K562 (cell line): ENCODE measurements at regions not wholly inside any gene's neighbourhood (a gene's known extent, or its start where the extent isn't known, plus 50 kb on each side); places are given as distances from the start of the nearest gene placed in this dataset.

Experiments
- ATAC-seq: fragments of 200-7000 bp; cut with Tn5 transposase; 3 replicates; pipeline ENCODE4 v1.9.1; 2020; ENCODE audit warnings: moderate library complexity
- BruUV-seq: library from RNA; stranded (reverse); fragments of 400-500 nt; replicated peaks from 2 replicates; lab custom pipeline; 2021; lab: Mats Ljungman, UMichigan
- CTCF ChIA-PET: fragments of 300-600 bp; formaldehyde crosslinking; extraction: SDS; loops from one replicate; lab custom pipeline; 2021; ENCODE audit warnings: low intra/inter-chr PET ratio; lab: Yijun Ruan, JAX
- POLR2A ChIA-PET: fragments of 300-600, 350-650 bp; sonication (Branson Sonifier 250); formaldehyde crosslinking; extraction: SDS; loops from one replicate; lab custom pipeline; 2021; ENCODE audit warnings: antibody characterized with exemption, inconsistent platforms; lab: Yijun Ruan, JAX
- DNase-seq, 4 experiments: peaks; one replicate each; pipeline versions ENCODE4 v3.0.0 to v3.0.0-alpha.2; 2011 to 2018; ENCODE audit warnings: low spot score in 3 of 4, mixed read lengths in 3 of 4; ENCODE audit errors: extremely low read depth in 1 of 4
- FAIRE-seq: peaks from 2 replicates; lab custom pipeline; 2011; peaks lifted over from hg19 to GRCh38; lab: Jason Lieb, UNC
- H2AFZ ChIP-seq: 2 replicates; pipeline ENCODE4 v1.6.0; 2011; ENCODE audit warnings: low read depth, low read length, control low read depth, inconsistent platforms
- H3K27ac ChIP-seq: fragments of 200-600 bp; 3 replicates; pipeline ENCODE4 v1.8.0; 2011; ENCODE audit warnings: low read depth, mild to moderate bottlenecking, control low read depth, inconsistent platforms, low read length, moderate library complexity, mixed read lengths; ENCODE audit errors: extremely low read depth
- H3K27me3 ChIP-seq, 2 experiments: fragments of 300-600 bp in 1 of 2; 2 replicates in 1 of 2; 3 replicates in 1 of 2; pipeline versions ENCODE4 v1.6.0 to v1.8.0; 2011; ENCODE audit warnings: inconsistent platforms in 2 of 2, low read length in 2 of 2, mild to moderate bottlenecking in 1 of 2, mixed read lengths in 1 of 2, moderate library complexity in 1 of 2; ENCODE audit not compliant: control insufficient read depth in 2 of 2, insufficient read depth in 2 of 2
- H3K36me3 ChIP-seq: fragments of 300-600 bp; 3 replicates; pipeline ENCODE4 v1.8.0; 2011; ENCODE audit warnings: mild to moderate bottlenecking, low read length, inconsistent platforms; ENCODE audit not compliant: control insufficient read depth, insufficient read depth
- H3K4me1 ChIP-seq, 2 experiments: fragments of 200-600 bp in 1 of 2; replicated peaks in 1 of 2; 2 replicates in 1 of 2; 3 replicates in 1 of 2; pipeline versions ENCODE4 v1.5.1 to v1.8.0; 2011; ENCODE audit warnings: inconsistent platforms in 2 of 2, low read length in 2 of 2, mild to moderate bottlenecking in 1 of 2, mixed read lengths in 1 of 2, moderate library complexity in 1 of 2; ENCODE audit not compliant: control insufficient read depth in 2 of 2, insufficient read depth in 2 of 2
- H3K4me2 ChIP-seq: 2 replicates; pipeline ENCODE4 v1.6.1; 2011; ENCODE audit warnings: low read length, control low read depth, inconsistent platforms, mixed read lengths; ENCODE audit not compliant: insufficient read depth
- H3K4me3 ChIP-seq: fragments of 200-600 bp; sonication (generic), shearing (Covaris generic); 2 replicates; pipeline ENCODE4 v1.5.1; 2016; ENCODE audit warnings: control low read depth, inconsistent platforms
- H3K79me2 ChIP-seq: fragments of 200-600 bp; 3 replicates; pipeline ENCODE4 v1.8.0; 2011; ENCODE audit warnings: low read length, inconsistent platforms; ENCODE audit not compliant: control insufficient read depth, insufficient read depth
- H3K9ac ChIP-seq, 2 experiments: 2 replicates each; pipeline versions ENCODE4 v1.6.0 to v1.6.1; 2011; ENCODE audit warnings: low read depth in 2 of 2, low read length in 2 of 2, control low read depth in 1 of 2, inconsistent platforms in 1 of 2, mild to moderate bottlenecking in 1 of 2, mixed read lengths in 1 of 2; ENCODE audit not compliant: insufficient read depth in 1 of 2
- H3K9me1 ChIP-seq: one replicate; pipeline ENCODE4 v1.6.0; 2011; ENCODE audit warnings: inconsistent platforms, mild to moderate bottlenecking, low read length, moderate library complexity; ENCODE audit not compliant: control insufficient read depth, insufficient read depth
- H3K9me3 ChIP-seq: replicated peaks from 2 replicates; pipeline ENCODE4 v1.5.1; 2011; ENCODE audit warnings: low read depth, low read length, inconsistent platforms; ENCODE audit not compliant: control insufficient read depth, insufficient read depth
- H4K20me1 ChIP-seq: replicated peaks from 2 replicates; pipeline ENCODE4 v1.6.1; 2011; ENCODE audit warnings: low read length, inconsistent platforms, mixed read lengths; ENCODE audit not compliant: control insufficient read depth, insufficient read depth
- CBX1 ChIP-seq: sonication (generic); IDR thresholded peaks from 2 replicates; pipeline ENCODE4 v1.6.1; 2016; ENCODE audit warnings: antibody characterized with exemption, low read depth, mild to moderate bottlenecking
- NCOA6 ChIP-seq: fragments of 450-650 bp; IDR thresholded peaks from 2 replicates; pipeline ENCODE4 v1.6.1; 2017; ENCODE audit warnings: mild to moderate bottlenecking
- NEUROD1 ChIP-seq: fragments of 150-350 bp; IDR thresholded peaks from 2 replicates; pipeline ENCODE4 v1.6.1; 2014; ENCODE audit warnings: borderline replicate concordance, low read length, low read depth; ENCODE audit not compliant: partially characterized antibody
- RBM15 ChIP-seq: fragments of 200-400 bp; formaldehyde crosslinking; IDR thresholded peaks from 2 replicates; pipeline ENCODE4 v1.6.1; 2018; ENCODE audit warnings: mild to moderate bottlenecking, low read length, moderate library complexity; ENCODE audit not compliant: insufficient read depth
- THRAP3 ChIP-seq: fragments of 450-650 bp; IDR thresholded peaks from 2 replicates; pipeline ENCODE4 v1.6.1; 2016; ENCODE audit warnings: mild to moderate bottlenecking, inconsistent platforms, borderline replicate concordance
- ZBTB11 ChIP-seq, 3 experiments: fragments of 200-800 bp in 1 of 3; fragments of 250-450 bp in 1 of 3; fragments of 450-650 bp in 1 of 3; sonication (Bioruptor Pico) in 1 of 3; sonication (Bioruptor generic) in 1 of 3; formaldehyde crosslinking in 1 of 3; IDR thresholded peaks; 2 replicates each; pipeline versions ENCODE4 v1.6.1 to v1.8.0; 2016 to 2022; ENCODE audit warnings: mild to moderate bottlenecking in 2 of 3, missing genetic modification characterization in 2 of 3, missing compliant biosample characterization in 1 of 3, moderate library complexity in 1 of 3
- WGBS: fragments of 100-300 bp; shearing (Covaris generic); methylation state at CpG from one replicate; pipeline ENCODE4 v1.1.6; 2016; ENCODE audit warnings: low coverage, mixed read lengths; ENCODE audit not compliant: insufficient coverage; ENCODE audit errors: missing lambda C conversion rate; 5-methylcytosine and 5-hydroxymethylcytosine counted together
- in situ Hi-C: fragments of 300-500 bp; cut with MboI; formaldehyde crosslinking; loops from 4 replicates; pipeline ENCODE4 v1.15.0; 2018; ENCODE audit warnings: inconsistent platforms, mixed read lengths
- intact Hi-C: fragments of 100-400 bp; cut with micrococcal nuclease; formaldehyde crosslinking; loops from 2 replicates; pipeline ENCODE4 v1.14.2; 2022
- TF ChIP-seq, protein P1 (sequence below): conservative IDR thresholded peaks from 2 replicates; pipeline ENCODE4 v1.6.1; 2011; ENCODE audit warnings: low read depth, mild to moderate bottlenecking, low read length; ENCODE audit not compliant: control insufficient read depth

- no peak overlapping the region for H3K4me2 ChIP-seq
- no peaks in the 10 kb centered on the region for H3K9me1 ChIP-seq
- H3K4me1 ChIP-seq, result peaks cover 8 to 10% of the 10 kb centered on the region in 2 experiments; a peak in 4 of 5 replicates
- no peak for FAIRE-seq
- no peak for TF ChIP-seq NCOA6
- TF ChIP-seq THRAP3, result no peak
- TF ChIP-seq NEUROD1, result no peak
- TF ChIP-seq ZBTB11 (CRISPR knock-in tag; IDR thresholded peaks at IDR 0.05), result 0 out of 6 replicates have a peak, but pooled peaks of 1 of the 3 experiments have one; percentile 12
- TF ChIP-seq RBM15, result no peak
- TF ChIP-seq CBX1, result no peak
- TF ChIP-seq, protein P1, sequence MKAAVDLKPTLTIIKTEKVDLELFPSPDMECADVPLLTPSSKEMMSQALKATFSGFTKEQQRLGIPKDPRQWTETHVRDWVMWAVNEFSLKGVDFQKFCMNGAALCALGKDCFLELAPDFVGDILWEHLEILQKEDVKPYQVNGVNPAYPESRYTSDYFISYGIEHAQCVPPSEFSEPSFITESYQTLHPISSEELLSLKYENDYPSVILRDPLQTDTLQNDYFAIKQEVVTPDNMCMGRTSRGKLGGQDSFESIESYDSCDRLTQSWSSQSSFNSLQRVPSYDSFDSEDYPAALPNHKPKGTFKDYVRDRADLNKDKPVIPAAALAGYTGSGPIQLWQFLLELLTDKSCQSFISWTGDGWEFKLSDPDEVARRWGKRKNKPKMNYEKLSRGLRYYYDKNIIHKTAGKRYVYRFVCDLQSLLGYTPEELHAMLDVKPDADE, result no peak
- TF ChIP-seq, all 486 proteins: peak for 1
- Histone ChIP-seq H3K9ac (no peak overlapping the region), H3K79me2 (no peaks in the 10 kb centered on the region), H2AFZ (no peak overlapping the region), H3K36me3 (no peaks in the 10 kb centered on the region), H4K20me1 (no peaks in the 10 kb centered on the region), H3K4me3 (no peak overlapping the region), H3K9me3 (peaks cover 3% of the 10 kb centered on the region; the same call in 1 of the 2 replicates), H3K27ac (no peak overlapping the region), H3K27me3 (no peaks in the 10 kb centered on the region)
- CTCF ChIA-PET, result no interaction called here
- POLR2A ChIA-PET, result no interaction called here
- DNase-seq (no peak), ATAC-seq (no peak)
- intact Hi-C loops, result no loop called here
- 36% methylated on average over 2 of the region's 3 CpGs for WGBS
- in situ Hi-C loops, result no loop called here
- no TSS peak for BruUV-seq
Measured at GRCh38 chr20:47428164-47428563, 71.7 kb upstream of the ZMYND8 start.
